Choroid plexus epithelial cell (primary cell): ENCODE measurements at regions not wholly inside any gene's neighbourhood (a gene's known extent, or its start where the extent isn't known, plus 50 kb on each side); places are given as distances from the start of the nearest gene placed in this dataset.

Experiments used
- DNase-seq: peaks from one replicate; pipeline ENCODE4 v3.0.0-alpha.2; 2010; ENCODE audit warnings: low read depth
- H3K4me3 ChIP-seq: 2 replicates; pipeline ENCODE4 v1.5.1; 2011; ENCODE audit warnings: low read depth, mild to moderate bottlenecking, control low read depth, low read length, moderate library complexity
- CTCF ChIP-seq: conservative IDR thresholded peaks from 2 replicates; pipeline ENCODE4 v1.5.1; 2011; ENCODE audit warnings: low read depth, mild to moderate bottlenecking, control low read depth, inconsistent platforms, low read length, moderate library complexity

GRCh38 chr13:80633251-80633650 is 292.3 kb upstream of the SPRY2 start:
- no peak overlapping the region for H3K4me3 ChIP-seq
- peak; percentile 4 for DNase-seq
- no peak for TF ChIP-seq CTCF

GRCh38 chr13:80630685-80631121 is 289.8 kb upstream of the SPRY2 start:
- no peak for TF ChIP-seq CTCF
- DNase-seq, result peak; percentile 72
- H3K4me3 ChIP-seq, result no peak overlapping the region

GRCh38 chr13:80618781-80619180 is 277.9 kb upstream of the SPRY2 start:
- H3K4me3 ChIP-seq, result no peak overlapping the region
- DNase-seq, result no peak
- TF ChIP-seq CTCF, result no peak

GRCh38 chr13:80612804-80613203 is 271.9 kb upstream of the SPRY2 start:
- no peak for TF ChIP-seq CTCF
- DNase-seq, result no peak
- H3K4me3 ChIP-seq, result no peak overlapping the region

- DNase-seq, result no peak
- no peak overlapping the region for H3K4me3 ChIP-seq
- no peak for TF ChIP-seq CTCF
Measured at GRCh38 chr13:80611310-80611709, 270.4 kb upstream of the SPRY2 start.

GRCh38 chr13:80605716-80606115 is 264.8 kb upstream of the SPRY2 start:
- no peak for DNase-seq
- no peak overlapping the region for H3K4me3 ChIP-seq
- TF ChIP-seq CTCF, result no peak

- DNase-seq, result no peak
- no peak overlapping the region for H3K4me3 ChIP-seq
- TF ChIP-seq CTCF, result no peak
Measured at GRCh38 chr13:80605011-80605410, 264.1 kb upstream of the SPRY2 start.
